ENCODE measurements at regions not wholly inside any gene's neighbourhood (a gene's known extent, or its start where the extent isn't known, plus 50 kb on each side); places are given as distances from the start of the nearest gene placed in this dataset.

DNA sequence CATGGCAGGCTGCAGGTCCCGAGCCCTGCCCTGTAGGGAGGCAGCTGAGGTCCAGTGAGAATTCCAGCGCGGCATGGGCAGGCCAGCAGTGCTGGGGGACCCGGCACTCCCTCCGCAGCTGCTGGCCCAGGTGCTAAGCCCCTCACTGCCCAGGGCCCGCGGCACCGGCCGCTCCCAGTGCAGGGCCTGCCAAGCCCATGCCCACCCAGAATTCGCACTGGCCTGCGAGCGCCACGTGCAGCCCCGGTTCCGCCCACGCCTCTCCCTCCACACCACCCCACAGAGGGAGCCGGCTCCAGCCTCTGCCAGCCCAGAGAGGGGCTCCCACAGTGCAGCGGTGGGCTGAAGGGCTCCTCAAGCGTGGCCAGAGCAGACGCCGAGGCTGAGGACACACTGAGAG is 158.5 kb upstream of the ACVR2A start:
- H3K4me3 ChIP-seq (ENCODE audit: low read depth in 1 of 5, low read length in 5 of 5): no peak overlapping the region

DNA sequence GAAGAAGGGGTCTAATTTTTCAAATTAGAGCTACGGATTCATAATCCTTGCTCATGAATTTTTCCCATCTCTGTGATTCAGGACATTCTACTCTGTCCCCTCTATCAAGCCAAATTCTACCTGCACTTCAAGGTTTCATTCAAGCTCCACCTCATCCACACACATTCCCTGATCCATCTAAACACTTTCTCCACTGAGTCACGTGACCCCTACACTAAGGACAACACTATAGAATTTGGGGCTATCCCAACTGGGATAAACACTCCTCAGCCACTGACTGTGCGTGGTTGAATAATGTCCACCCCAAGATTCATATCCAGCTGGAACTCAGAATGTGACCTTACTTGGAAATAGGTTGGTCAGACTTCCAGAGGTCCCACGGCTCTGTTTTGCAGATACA is 159.9 kb upstream of the ACVR2A start:
- no peak overlapping the region for H3K9ac ChIP-seq (ENCODE audit: low read length in 5 of 5)
- H3K4me3 ChIP-seq (ENCODE audit: low read depth in 1 of 5, low read length in 5 of 5): no peak overlapping the region
- peaks cover 0 to 8% (median 3%) of the 10 kb centered on the region in 5 donors for H3K4me1 ChIP-seq (ENCODE audit: control insufficient read depth in 5 of 5, insufficient read depth in 5 of 5, low read length in 5 of 5)
- H3K27me3 ChIP-seq (ENCODE audit: control insufficient read depth in 5 of 5, insufficient read depth in 4 of 5, low read length in 5 of 5): no peaks in the 10 kb centered on the region
- no peaks in the 10 kb centered on the region for H3K36me3 ChIP-seq (ENCODE audit: control insufficient read depth in 5 of 5, insufficient read depth in 5 of 5, low read length in 5 of 5)
- H3K27ac ChIP-seq (ENCODE audit: low read depth, low read length): no peak overlapping the region
- H3K9me3 ChIP-seq (ENCODE audit: control insufficient read depth in 5 of 5, low read length in 5 of 5): no peaks in the 10 kb centered on the region

More for the DNA sequence above, 158.5 kb upstream of the ACVR2A start:
- Histone ChIP-seq H3K4me1 (ENCODE audit: control insufficient read depth in 5 of 5, insufficient read depth in 5 of 5, low read length in 5 of 5) (peaks cover 0 to 8% (median 3%) of the 10 kb centered on the region in 5 donors), H3K27me3 (ENCODE audit: control insufficient read depth in 5 of 5, insufficient read depth in 4 of 5, low read length in 5 of 5) (no peaks in the 10 kb centered on the region), H3K27ac (ENCODE audit: low read depth, low read length) (no peak overlapping the region), H3K36me3 (ENCODE audit: control insufficient read depth in 5 of 5, insufficient read depth in 5 of 5, low read length in 5 of 5) (no peaks in the 10 kb centered on the region), H3K9ac (ENCODE audit: low read length in 5 of 5) (no peak overlapping the region), H3K9me3 (ENCODE audit: control insufficient read depth in 5 of 5, low read length in 5 of 5) (no peaks in the 10 kb centered on the region)

- no peaks in the 10 kb centered on the region for H3K36me3 ChIP-seq (ENCODE audit: control insufficient read depth in 5 of 5, insufficient read depth in 5 of 5, low read length in 5 of 5)
- H3K27me3 ChIP-seq (ENCODE audit: control insufficient read depth in 5 of 5, insufficient read depth in 4 of 5, low read length in 5 of 5): no peaks in the 10 kb centered on the region
- no peak overlapping the region for H3K9ac ChIP-seq (ENCODE audit: low read length in 5 of 5)
- no peak overlapping the region for H3K4me3 ChIP-seq (ENCODE audit: low read depth in 1 of 5, low read length in 5 of 5)
- no peak overlapping the region for H3K27ac ChIP-seq (ENCODE audit: low read depth, low read length)
- no peaks in the 10 kb centered on the region for H3K9me3 ChIP-seq (ENCODE audit: control insufficient read depth in 5 of 5, low read length in 5 of 5)
- no peaks in the 10 kb centered on the region for H3K4me1 ChIP-seq (ENCODE audit: control insufficient read depth in 5 of 5, insufficient read depth in 5 of 5, low read length in 5 of 5)
Observed at GRCh38 chr2:147683380-147683779, 161.4 kb upstream of the ACVR2A start.

- Histone ChIP-seq H3K4me3 (ENCODE audit: low read depth in 1 of 5, low read length in 5 of 5) (no peak overlapping the region), H3K4me1 (ENCODE audit: control insufficient read depth in 5 of 5, insufficient read depth in 5 of 5, low read length in 5 of 5) (no peaks in the 10 kb centered on the region), H3K9me3 (ENCODE audit: control insufficient read depth in 5 of 5, low read length in 5 of 5) (no peaks in the 10 kb centered on the region), H3K27ac (ENCODE audit: low read depth, low read length) (no peak overlapping the region), H3K36me3 (ENCODE audit: control insufficient read depth in 5 of 5, insufficient read depth in 5 of 5, low read length in 5 of 5) (no peaks in the 10 kb centered on the region), H3K27me3 (ENCODE audit: control insufficient read depth in 5 of 5, insufficient read depth in 4 of 5, low read length in 5 of 5) (no peaks in the 10 kb centered on the region), H3K9ac (ENCODE audit: low read length in 5 of 5) (no peak overlapping the region)
Observed at GRCh38 chr2:147681093-147681492, 163.7 kb upstream of the ACVR2A start.

- Histone ChIP-seq H3K9me3 (ENCODE audit: control insufficient read depth in 5 of 5, low read length in 5 of 5) (no peaks in the 10 kb centered on the region), H3K4me3 (ENCODE audit: low read depth in 1 of 5, low read length in 5 of 5) (no peak overlapping the region), H3K27ac (ENCODE audit: low read depth, low read length) (no peak overlapping the region), H3K27me3 (ENCODE audit: control insufficient read depth in 5 of 5, insufficient read depth in 4 of 5, low read length in 5 of 5) (no peaks in the 10 kb centered on the region), H3K4me1 (ENCODE audit: control insufficient read depth in 5 of 5, insufficient read depth in 5 of 5, low read length in 5 of 5) (no peaks in the 10 kb centered on the region), H3K9ac (ENCODE audit: low read length in 5 of 5) (no peak overlapping the region), H3K36me3 (ENCODE audit: control insufficient read depth in 5 of 5, insufficient read depth in 5 of 5, low read length in 5 of 5) (no peaks in the 10 kb centered on the region)
Observed at GRCh38 chr2:147679955-147680531, 164.8 kb upstream of the ACVR2A start.

DNA sequence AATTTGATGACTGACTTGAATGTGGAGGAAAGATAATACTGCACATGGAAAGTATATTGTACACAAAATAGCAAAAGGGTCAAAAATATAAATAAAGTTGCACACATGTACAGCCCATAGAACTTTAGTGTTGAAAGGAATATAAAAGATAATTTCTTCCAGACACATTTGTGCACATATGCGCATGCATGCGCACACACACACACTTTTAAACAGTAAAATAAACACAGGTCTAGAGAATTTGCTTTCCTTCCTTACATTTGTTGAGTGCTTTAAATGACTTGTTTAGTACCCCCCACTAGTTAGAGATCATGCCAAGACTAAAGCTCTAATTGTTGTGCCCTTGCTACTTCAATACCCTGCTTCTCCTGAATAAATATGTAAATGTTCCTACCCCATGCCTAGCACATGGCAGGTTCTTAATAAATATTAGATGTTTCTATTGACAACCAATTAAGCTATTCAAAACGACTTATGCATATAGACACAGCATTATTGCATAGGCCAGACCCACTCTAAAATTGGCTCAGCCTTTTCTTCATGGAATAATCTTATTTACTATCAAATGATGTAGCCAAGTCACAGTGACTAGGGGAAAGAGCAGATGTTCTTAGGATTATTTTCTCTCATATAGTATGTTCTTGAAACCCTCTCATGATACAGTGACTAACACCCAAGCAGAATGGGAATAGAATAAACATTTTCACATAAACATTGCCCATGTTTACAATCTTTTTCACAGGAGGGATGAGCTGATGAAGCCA is 165.5 kb upstream of the ACVR2A start:
- H3K9ac ChIP-seq (ENCODE audit: low read length in 5 of 5): no peak overlapping the region
- H3K27me3 ChIP-seq (ENCODE audit: control insufficient read depth in 5 of 5, insufficient read depth in 4 of 5, low read length in 5 of 5): no peaks in the 10 kb centered on the region
- no peak overlapping the region for H3K27ac ChIP-seq (ENCODE audit: low read depth, low read length)
- no peaks in the 10 kb centered on the region for H3K4me1 ChIP-seq (ENCODE audit: control insufficient read depth in 5 of 5, insufficient read depth in 5 of 5, low read length in 5 of 5)
- no peaks in the 10 kb centered on the region for H3K9me3 ChIP-seq (ENCODE audit: control insufficient read depth in 5 of 5, low read length in 5 of 5)
- no peaks in the 10 kb centered on the region for H3K36me3 ChIP-seq (ENCODE audit: control insufficient read depth in 5 of 5, insufficient read depth in 5 of 5, low read length in 5 of 5)
- H3K4me3 ChIP-seq (ENCODE audit: low read depth in 1 of 5, low read length in 5 of 5): no peak overlapping the region

GRCh38 chr2:147665105-147665504 is 179.7 kb upstream of the ACVR2A start:
- no peaks in the 10 kb centered on the region for H3K36me3 ChIP-seq (ENCODE audit: control insufficient read depth in 5 of 5, insufficient read depth in 5 of 5, low read length in 5 of 5)
- H3K4me1 ChIP-seq (ENCODE audit: control insufficient read depth in 5 of 5, insufficient read depth in 5 of 5, low read length in 5 of 5): peaks cover 0 to 5% (median 0%) of the 10 kb centered on the region in 5 donors
- H3K9ac ChIP-seq (ENCODE audit: low read length in 5 of 5): no peak overlapping the region
- H3K4me3 ChIP-seq (ENCODE audit: low read depth in 1 of 5, low read length in 5 of 5): no peak overlapping the region
- no peaks in the 10 kb centered on the region for H3K27me3 ChIP-seq (ENCODE audit: control insufficient read depth in 5 of 5, insufficient read depth in 4 of 5, low read length in 5 of 5)
- H3K27ac ChIP-seq (ENCODE audit: low read depth, low read length): no peak overlapping the region
- no peaks in the 10 kb centered on the region for H3K9me3 ChIP-seq (ENCODE audit: control insufficient read depth in 5 of 5, low read length in 5 of 5)

DNA sequence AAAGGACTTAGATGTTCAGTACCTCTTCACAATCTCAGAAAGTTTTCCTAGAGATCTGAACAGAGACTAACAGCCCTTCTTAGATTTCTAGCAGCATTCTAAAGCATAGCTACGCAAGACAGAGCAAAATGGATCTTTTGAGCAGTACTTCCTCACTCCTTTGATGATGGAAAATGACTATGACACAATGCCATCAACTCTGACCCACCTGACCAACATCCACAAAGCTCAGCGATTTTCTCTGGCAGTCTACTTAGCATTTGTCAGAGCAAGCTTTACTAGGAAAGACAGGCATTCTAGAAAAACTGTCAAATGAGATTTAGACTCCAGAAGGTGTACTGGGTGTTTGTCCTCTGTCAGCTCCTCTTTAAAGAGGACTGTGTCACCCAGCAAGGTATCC is 180.9 kb upstream of the ACVR2A start:
- Histone ChIP-seq H3K27me3 (ENCODE audit: control insufficient read depth in 5 of 5, insufficient read depth in 4 of 5, low read length in 5 of 5) (no peaks in the 10 kb centered on the region), H3K4me1 (ENCODE audit: control insufficient read depth in 5 of 5, insufficient read depth in 5 of 5, low read length in 5 of 5) (peaks cover 0 to 5% (median 0%) of the 10 kb centered on the region in 5 donors), H3K9me3 (ENCODE audit: control insufficient read depth in 5 of 5, low read length in 5 of 5) (no peaks in the 10 kb centered on the region), H3K9ac (ENCODE audit: low read length in 5 of 5) (no peak overlapping the region), H3K36me3 (ENCODE audit: control insufficient read depth in 5 of 5, insufficient read depth in 5 of 5, low read length in 5 of 5) (no peaks in the 10 kb centered on the region), H3K27ac (ENCODE audit: low read depth, low read length) (no peak overlapping the region), H3K4me3 (ENCODE audit: low read depth in 1 of 5, low read length in 5 of 5) (peak overlapping the region in 1 of 5 donors; percentile 23)

DNA sequence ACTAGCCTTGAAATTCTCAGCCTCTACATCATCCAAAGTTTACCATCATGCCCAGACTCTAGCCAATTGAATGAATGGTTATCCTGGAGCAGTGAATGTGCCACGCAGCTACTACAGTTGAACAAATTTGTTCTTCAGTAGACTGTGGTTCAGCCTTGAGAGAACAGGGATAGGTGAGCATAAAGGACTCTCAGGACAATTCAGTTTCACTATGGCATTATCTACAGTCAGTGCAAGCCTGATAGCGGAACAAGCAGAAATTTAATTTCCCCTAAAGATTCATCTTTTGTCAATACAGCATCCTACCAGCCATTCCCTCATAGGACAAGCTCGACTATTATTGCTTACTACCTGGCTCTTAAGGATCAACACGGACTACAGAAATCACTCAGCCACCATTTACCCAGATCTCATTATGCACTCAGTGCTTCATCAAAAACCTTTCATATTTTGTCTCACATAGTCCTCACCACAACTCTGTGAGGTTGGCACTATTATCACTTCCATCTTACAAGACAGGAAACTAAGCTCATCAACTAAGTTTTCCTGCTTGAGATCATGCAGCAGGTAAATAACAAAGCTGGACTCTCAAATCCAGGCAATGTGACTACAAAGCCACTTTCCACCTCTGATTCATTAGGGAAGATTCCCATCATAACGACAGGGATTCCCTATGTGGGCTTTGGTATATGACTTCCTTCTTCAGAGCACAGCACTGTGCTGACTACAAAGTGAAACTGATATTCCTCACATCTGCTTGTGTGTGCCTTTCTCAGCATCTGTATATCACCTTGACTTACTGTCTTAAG is 181.5 kb upstream of the ACVR2A start:
- Histone ChIP-seq H3K36me3 (ENCODE audit: control insufficient read depth in 5 of 5, insufficient read depth in 5 of 5, low read length in 5 of 5) (no peaks in the 10 kb centered on the region), H3K27ac (ENCODE audit: low read depth, low read length) (no peak overlapping the region), H3K4me3 (ENCODE audit: low read depth in 1 of 5, low read length in 5 of 5) (peak overlapping the region in 1 of 5 donors; percentile 23), H3K4me1 (ENCODE audit: control insufficient read depth in 5 of 5, insufficient read depth in 5 of 5, low read length in 5 of 5) (peaks cover 0 to 5% (median 0%) of the 10 kb centered on the region in 5 donors), H3K9ac (ENCODE audit: low read length in 5 of 5) (no peak overlapping the region), H3K9me3 (ENCODE audit: control insufficient read depth in 5 of 5, low read length in 5 of 5) (no peaks in the 10 kb centered on the region), H3K27me3 (ENCODE audit: control insufficient read depth in 5 of 5, insufficient read depth in 4 of 5, low read length in 5 of 5) (no peaks in the 10 kb centered on the region)

DNA sequence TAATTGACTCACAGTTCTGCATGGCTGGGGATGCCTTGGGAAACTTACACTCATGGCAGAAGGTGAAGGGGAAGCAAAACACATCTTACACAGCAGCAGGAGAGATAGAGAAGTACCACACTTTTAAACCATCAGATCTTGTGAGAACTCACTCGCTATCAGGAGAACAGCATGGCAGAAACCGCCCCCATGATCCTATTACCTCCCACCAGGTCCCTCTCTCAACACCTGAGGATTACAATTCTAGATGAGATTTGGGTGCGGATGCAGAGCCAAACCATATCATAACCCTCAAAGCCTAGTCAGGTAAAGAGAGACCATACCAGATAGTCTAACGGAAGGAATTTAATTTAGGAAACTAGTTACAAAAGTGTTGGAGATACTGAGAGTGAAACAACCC is 182.6 kb upstream of the ACVR2A start:
- H3K9ac ChIP-seq (ENCODE audit: low read length in 5 of 5): no peak overlapping the region
- no peaks in the 10 kb centered on the region for H3K36me3 ChIP-seq (ENCODE audit: control insufficient read depth in 5 of 5, insufficient read depth in 5 of 5, low read length in 5 of 5)
- no peak overlapping the region for H3K4me3 ChIP-seq (ENCODE audit: low read depth in 1 of 5, low read length in 5 of 5)
- peaks cover 0 to 5% (median 0%) of the 10 kb centered on the region in 5 donors for H3K4me1 ChIP-seq (ENCODE audit: control insufficient read depth in 5 of 5, insufficient read depth in 5 of 5, low read length in 5 of 5)
- H3K27me3 ChIP-seq (ENCODE audit: control insufficient read depth in 5 of 5, insufficient read depth in 4 of 5, low read length in 5 of 5): no peaks in the 10 kb centered on the region
- H3K9me3 ChIP-seq (ENCODE audit: control insufficient read depth in 5 of 5, low read length in 5 of 5): no peaks in the 10 kb centered on the region
- no peak overlapping the region for H3K27ac ChIP-seq (ENCODE audit: low read depth, low read length)
